ENCODE measurements at regions not wholly inside any gene's neighbourhood (a gene's known extent, or its start where the extent isn't known, plus 50 kb on each side); places are given as distances from the start of the nearest gene placed in this dataset.

- no peak for DNase-seq (ENCODE audit: low read depth, low spot score)
- Histone ChIP-seq H3K9me1 (replicated peaks; ENCODE audit: control insufficient read depth, extremely low read depth, insufficient read depth, low read length) (no peaks in the 10 kb centered on the region), H4K20me1 (replicated peaks; ENCODE audit: control insufficient read depth, extremely low read depth, insufficient read depth, low read length) (no peaks in the 10 kb centered on the region), H3K9me3 (replicated peaks; ENCODE audit: control insufficient read depth, insufficient read depth, low read length) (no peaks in the 10 kb centered on the region), H3K4me1 (ENCODE audit: control insufficient read depth, extremely low read depth, insufficient read depth, low read length) (no peaks in the 10 kb centered on the region), H3K9ac (replicated peaks; ENCODE audit: extremely low read depth, insufficient read depth, low read length) (no peak overlapping the region), H3K79me2 (ENCODE audit: control insufficient read depth, insufficient read depth, low read length) (no peaks in the 10 kb centered on the region), H3K36me3 (ENCODE audit: control insufficient read depth in 2 of 2, extremely low read depth in 1 of 2, insufficient read depth in 2 of 2, low read length in 2 of 2) (no peaks in the 10 kb centered on the region), H3K27me3 (ENCODE audit: control insufficient read depth in 2 of 2, insufficient read depth in 2 of 2, low read length in 2 of 2) (no peaks in the 10 kb centered on the region), H3K27ac (ENCODE audit: insufficient read depth, low read depth, low read length) (no peak overlapping the region), H3K4me3 (replicated peaks in 1 of 3; ENCODE audit: insufficient read depth in 1 of 3, low read depth in 1 of 3, low read length in 3 of 3) (no peak overlapping the region), H2AFZ (ENCODE audit: low read depth, low read length) (no peak overlapping the region), H3K4me2 (ENCODE audit: insufficient read depth, low read length) (no peak overlapping the region)
- no peak for FAIRE-seq
- CTCF ChIA-PET: no interaction called here
- POLR2A ChIA-PET: no interaction called here
- dilution Hi-C loops (cut with MboI; ENCODE audit: extremely low pct_ligation_motif_present, low sequenced_read_pairs): no loop called here
- no TSS peak for BruUV-seq (replicated peaks)
- TF ChIP-seq GATA2 (IDR thresholded peaks at IDR 0.05; ENCODE audit: insufficient read depth, insufficient read length, low read depth, low read length) (no peak), FOS (IDR thresholded peaks at IDR 0.05; ENCODE audit: borderline replicate concordance, insufficient read depth, low read length) (no peak), MAX (IDR thresholded peaks at IDR 0.05; ENCODE audit: insufficient read depth, insufficient read length) (no peak), POLR2A (IDR thresholded peaks at IDR 0.05; ENCODE audit: low read depth, low read length) (no peak), POLR2AphosphoS5 (IDR thresholded peaks at IDR 0.05; ENCODE audit: insufficient read depth, low read depth, low read length) (no peak), EZH2 (IDR thresholded peaks at IDR 0.05; ENCODE audit: borderline replicate concordance, low read depth, low read length, severe bottlenecking) (no peak), JUN (IDR thresholded peaks at IDR 0.05; ENCODE audit: borderline replicate concordance, insufficient read depth, insufficient read length, low read depth) (no peak), CTCF (IDR thresholded peaks at IDR 0.05; ENCODE audit: extremely low read depth in 1 of 2, insufficient read depth in 1 of 2, low read depth in 1 of 2, low read length in 2 of 2) (no peak), MYC (IDR thresholded peaks at IDR 0.05; ENCODE audit: low read depth, low read length) (no peak)
- intact Hi-C loops (cut with micrococcal nuclease): no loop called here
These were observed 1793.2 kb upstream of the PCDH20 start for GRCh38 chr13:63208826-63209225.

Data from endothelial cell of umbilical vein (primary cell).